ENCODE measurements at regions not wholly inside any gene's neighbourhood (a gene's known extent, or its start where the extent isn't known, plus 50 kb on each side); places are given as distances from the start of the nearest gene placed in this dataset.
"Not testable (repeated sequence)": the region's sequence is repeated elsewhere in the genome, so short reads cannot be mapped to it uniquely, and the experiment has no call there.

DNA sequence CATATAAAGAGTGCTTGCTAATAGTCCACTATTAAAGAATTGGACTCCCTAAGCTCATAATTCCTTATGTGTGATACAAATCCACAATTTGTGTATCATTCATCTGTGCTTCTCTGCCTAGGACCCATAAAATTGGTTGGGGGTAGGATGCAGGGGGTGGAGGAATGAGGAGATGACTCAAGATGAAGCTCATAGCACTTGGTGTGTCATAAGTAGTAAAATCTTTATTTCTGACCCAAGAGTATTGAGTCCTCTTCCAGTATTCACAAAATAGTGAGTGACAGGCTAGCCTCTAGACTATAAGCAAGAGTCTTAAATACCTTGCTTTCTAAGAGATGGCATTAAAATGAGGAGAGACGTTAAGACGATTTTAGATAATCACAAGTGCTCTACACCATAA lies 390.9 kb upstream of the CDH19 start:
- no peak for DNase-seq

DNA sequence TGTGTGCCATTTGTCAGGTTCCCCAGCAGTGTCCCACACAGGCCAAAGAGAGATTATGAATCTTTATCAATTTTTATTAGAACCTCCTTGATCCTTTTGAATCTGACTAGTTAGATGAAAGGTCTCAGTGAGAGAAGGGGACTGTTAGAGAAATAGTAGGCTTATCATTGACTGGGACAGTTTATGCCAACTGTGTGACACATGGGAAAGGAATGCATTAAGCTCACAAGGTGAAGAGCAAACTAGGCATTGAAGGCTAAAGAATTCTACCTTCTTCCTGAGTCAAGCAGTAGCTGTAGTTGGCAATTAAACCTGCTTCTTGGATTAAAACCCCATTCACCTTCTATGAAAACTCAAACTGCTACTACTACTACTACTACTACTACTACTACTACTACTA lies 389.6 kb upstream of the CDH19 start:
- no peak for DNase-seq

DNA sequence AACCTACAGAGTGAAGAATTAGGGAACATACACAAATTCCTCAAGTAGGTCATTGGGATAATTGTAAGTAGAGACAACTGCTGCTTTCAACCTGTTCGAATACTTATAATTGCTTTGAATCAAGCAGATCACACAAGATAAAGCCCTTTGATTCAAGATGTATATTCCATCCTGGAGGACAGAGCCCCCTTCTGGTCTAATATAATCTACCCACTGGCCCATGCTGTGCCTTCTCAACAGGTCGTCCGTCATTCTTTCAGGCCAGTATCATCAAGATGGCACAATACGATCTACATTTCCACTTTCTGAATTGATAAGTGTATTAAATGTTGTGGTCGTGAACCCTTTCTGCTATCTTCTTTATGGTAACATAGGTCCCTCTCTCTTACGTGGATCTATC lies 387.0 kb upstream of the CDH19 start:
- no peak for DNase-seq

DNA sequence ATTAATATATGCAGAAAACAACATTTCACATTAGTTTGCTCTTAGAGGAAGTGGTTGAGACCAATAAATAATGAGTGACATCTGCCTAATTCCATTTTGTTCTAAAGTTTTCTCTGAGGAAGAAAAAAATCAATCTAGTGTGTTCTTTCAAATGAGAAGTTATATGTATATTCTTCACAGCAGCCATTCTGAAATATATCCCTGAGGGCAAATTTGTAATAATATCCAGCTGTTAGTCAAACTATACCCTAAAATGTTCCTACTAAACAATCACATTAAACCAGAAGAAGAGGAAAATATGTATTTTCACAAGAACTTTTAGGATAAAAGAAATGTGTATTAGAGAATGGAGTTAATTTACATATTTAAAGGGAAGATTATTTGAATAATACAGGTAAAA lies 375.1 kb upstream of the CDH19 start:
- DNase-seq: no peak

DNA sequence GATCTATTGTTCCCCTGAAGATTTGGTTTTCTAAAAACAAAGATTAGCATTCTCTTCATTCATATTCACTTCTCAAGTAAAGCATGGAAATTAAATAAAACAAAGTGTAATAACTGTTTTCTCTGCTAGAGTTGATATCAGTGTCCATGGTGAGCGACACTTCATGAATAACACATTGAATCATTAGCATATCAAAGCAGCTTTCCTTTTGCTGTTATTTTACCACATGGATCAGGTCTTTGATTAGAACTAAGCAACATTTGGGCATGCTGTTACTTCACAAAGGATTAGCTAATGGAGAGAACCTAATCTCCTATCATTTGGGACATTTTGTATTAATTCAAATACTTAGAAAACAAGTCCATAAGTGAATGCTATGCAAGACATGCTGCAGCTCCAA lies 368.8 kb upstream of the CDH19 start:
- no peak for DNase-seq

DNA sequence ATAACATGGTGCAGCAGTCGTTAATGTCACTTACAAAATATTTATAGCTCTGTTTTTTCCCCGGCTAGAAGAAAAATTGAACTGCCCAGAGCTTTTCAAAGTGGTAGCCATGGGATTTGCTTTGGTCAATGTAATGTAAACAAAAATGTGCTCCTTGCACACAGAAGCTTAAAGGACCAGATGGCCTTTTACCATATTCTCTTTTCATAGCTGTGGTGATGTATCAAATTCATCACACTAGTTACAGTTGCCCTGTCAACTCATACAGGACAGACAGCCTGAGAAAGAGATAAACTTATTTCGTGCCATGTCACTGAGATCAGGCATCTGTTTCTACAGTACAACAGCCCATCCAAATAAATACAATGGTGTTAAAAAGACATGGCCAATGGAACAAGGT lies 368.1 kb upstream of the CDH19 start:
- no peak for DNase-seq

DNA sequence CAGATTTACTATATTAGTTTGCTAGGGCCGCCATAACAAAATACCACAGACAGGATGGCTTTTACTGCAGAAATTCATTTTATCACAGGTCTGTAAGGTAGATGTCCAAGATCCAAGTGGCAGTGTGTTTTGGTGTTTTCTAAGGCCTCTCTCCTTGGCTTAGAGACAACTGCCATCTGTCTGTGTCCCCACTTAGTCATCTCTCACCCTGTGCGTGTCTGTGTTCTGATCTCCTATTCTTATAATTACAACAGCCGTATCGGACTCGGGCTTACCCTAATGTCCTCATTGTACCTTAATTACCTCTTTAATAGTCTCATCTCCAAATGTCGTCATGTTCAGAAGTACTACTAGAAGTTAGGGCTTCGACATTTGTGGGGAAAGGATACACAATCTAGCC lies 362.3 kb upstream of the CDH19 start:
- DNase-seq: no peak

DNA sequence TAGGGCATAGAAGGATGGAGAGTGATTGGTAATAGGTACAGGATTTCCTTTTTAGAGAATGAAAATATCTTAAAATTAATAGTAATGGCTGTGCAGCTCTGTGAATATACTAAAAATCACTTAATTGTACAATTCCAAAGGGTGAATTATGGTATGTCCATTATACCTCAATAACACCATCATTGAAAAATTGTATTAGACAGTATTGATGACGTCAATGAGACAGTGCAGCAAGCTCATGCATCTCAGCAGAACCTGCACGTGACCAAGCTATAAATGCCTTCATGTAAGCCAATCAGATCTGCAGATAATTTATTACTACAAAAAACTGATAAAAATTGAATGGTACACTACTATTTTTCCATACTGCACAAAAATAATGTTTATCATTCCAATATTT lies 354.4 kb upstream of the CDH19 start:
- DNase-seq: no peak

DNA sequence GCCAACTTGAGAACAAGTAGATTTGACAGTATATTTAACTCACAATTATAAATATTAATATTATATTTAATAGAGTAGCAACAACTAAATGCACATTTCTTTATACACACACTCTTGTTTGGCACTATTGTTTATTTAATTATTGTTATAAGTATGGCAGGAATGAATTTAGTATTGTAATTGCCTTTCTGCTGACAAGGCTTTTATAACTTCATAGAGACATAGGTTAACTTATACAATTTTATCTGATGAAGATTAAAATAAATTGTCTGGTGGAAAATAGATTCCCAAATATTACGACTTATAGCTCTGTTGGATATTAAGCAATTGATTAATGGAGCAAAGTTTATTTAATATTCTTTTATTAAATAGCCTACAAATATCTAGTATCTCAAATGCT lies 347.9 kb upstream of the CDH19 start:
- DNase-seq: no peak

DNA sequence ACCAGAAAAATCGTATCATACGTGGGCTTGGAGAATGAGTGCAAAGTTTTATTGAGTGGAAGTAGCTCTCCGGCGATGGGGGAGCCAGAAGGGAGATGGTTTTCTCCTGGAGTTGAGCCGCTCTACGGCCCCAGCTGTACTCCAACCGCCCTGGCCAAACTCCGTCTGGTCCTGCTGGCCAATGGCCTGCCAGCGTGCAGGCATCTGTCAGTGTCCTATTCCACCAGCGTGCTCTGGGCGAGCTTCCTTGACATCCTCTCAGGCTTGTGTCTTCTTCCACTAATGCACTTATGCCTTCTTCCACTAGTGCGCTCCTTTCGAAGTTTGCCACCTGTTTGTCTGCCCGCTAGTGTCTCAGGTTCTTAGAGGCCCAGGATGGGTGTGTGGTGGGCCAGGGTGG lies 345.5 kb upstream of the CDH19 start:
- DNase-seq: no peak

DNA sequence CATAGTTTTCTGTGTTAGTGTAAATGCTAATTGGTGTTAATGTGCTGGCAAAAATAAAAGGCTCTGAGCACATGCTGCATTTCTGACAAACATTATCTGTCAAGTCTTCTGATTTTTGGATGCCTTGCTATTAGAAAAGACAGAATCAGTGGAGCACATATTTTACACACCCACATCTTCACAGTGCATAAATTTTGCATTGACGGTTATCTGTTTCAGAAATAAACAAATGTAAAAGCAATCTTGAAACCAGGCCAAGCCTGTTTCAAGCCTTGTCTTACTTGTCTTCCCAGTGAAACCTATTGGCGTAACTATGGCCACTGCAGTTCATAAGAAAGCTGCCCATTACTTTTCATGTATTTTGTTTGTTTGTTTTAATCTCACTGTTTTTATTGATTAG lies 333.7 kb upstream of the CDH19 start:
- no peak for DNase-seq

DNA sequence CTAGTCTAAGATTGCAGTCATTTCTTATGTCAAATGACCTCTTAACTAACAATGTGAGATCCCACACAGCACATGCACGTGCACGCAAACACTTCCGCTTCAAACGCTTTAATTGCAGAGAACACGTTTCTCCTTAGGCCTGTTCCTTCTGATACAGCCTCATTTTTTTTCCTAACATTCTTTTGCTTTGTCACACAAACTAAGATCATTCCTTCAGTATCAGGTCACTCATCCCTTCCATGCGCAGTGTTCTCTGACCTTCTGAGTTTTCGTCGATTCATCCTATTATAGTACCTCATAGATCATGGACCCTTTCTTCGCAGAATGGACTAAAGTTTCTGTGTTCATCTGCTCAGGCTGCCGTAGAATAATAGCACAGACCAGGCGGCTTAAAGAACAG lies 327.1 kb upstream of the CDH19 start:
- DNase-seq: no peak

DNA sequence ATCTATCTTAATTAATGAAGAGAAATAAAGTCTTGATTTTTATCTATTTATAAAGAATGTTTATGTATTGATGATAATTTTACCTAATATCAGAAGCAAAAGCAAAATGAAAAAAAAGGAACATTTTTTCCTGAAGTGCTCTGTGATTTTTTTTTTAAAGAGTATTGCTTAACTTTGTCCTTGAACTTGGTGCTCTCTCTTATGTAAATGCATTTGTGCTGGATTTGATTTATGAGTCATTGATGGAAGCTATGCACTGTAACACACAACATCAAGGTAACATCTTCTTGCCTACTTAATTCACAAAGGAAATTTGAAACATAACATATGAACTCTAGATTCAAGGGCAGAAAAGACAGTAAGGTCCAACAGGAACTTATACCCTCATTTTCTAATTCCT lies 312.9 kb upstream of the CDH19 start:
- no peak for DNase-seq

DNA sequence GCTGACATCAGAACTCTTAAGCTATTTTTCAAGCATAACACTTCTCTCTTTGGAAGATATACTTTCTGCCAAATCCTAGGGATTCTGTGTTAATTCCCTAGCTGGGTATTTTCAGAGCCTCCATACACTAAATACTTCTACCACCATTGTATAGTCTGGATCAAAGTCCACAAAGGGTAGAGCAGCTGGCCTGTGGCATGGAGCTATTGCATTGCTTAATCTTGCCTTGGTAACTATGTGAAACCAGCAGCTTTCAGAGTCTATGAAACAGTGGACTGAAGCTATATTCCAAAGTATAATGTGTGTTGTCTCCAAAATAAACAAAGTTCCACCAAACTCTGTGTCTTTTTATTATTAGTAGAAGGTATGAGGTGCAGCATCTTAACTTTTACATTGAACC lies 296.9 kb upstream of the CDH19 start:
- DNase-seq: no peak

DNA sequence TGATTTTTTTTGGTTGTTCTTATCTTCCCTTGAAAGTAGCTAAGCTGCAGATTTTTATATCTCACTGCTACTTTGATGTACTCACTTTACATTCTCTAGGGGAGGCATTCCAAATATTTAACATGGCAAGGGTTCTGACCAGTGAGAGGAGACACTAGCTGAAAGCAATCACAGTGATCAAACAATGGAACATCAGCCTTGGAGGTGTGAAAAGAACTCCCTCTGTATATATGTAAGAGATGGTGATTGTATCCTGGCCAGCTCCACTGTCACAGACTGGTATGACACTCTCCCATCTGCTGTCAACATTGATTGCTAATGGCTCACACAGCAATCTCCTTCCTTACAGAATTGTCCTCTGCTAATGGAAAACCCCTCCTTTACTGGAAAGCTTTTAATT lies 291.7 kb upstream of the CDH19 start:
- DNase-seq: no peak

DNA sequence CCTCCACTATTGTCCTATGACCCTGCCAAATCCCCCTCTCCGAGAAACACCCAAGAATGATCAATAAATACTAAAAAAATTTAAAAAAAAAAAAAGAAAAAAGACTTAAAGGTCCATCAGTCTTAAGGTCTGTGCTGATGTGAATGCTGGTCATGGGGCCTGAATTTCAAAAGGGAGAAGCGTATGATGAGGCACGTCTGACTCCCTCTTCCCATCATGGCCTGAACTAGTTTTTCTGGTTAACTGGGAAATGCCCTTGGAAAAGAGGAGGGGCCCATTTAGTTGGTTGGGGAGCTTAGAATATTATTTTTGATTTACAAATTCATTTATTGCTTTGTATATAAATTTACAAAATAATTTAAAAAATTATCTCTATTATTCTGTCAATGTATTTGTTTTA lies 291.0 kb upstream of the CDH19 start:
- no peak for DNase-seq

DNA sequence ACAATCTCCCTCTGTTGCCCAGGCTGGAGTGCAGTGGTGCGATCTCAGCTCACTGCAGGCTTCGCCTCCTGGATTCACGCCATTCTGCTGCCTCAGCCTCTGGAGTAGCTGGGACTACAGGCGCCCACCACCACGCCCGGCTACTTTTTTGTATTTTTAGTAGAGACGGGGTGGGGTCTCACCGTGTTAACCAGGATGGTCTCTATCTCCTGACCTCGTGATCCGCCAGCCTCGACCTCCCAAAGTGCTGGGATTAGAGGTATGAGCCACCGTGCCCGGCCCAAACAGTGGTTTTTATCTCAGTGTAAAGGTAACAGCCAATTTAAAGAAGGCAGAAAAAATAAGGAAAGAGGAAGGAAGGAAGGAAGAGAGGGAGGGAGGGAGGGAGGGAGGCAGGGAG lies 288.5 kb upstream of the CDH19 start:
- not testable (repeated sequence) for DNase-seq

DNA sequence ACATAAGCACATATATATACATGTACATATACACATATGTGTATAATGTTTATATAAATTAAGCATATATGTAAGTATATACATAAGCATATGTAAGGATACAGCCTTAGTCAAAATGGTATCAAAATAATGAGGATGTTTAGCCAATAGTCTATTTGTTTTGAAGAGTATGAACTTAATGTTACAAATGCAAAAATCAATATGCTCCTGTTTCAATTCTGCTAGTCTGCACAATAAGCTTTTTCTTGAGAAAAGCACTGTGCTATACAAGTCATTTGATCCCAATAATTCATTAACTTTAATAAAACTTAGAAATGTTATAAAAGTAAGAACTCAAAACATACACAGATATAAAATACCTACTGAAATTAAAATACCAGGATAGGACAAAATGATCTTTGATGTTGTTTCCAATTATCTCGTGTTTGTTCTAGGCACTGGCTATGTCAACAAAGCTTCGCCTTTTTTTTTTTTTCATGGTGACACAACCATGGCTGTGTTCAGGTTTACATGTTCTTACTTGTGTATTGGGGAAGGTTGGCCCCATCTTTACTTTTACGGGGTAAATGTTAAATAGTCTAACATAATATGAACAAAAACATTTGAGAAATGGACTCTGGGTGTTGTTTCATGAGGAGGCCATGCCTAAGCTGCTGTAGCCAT lies 271.1 kb upstream of the CDH19 start:
- DNase-seq: no peak

DNA sequence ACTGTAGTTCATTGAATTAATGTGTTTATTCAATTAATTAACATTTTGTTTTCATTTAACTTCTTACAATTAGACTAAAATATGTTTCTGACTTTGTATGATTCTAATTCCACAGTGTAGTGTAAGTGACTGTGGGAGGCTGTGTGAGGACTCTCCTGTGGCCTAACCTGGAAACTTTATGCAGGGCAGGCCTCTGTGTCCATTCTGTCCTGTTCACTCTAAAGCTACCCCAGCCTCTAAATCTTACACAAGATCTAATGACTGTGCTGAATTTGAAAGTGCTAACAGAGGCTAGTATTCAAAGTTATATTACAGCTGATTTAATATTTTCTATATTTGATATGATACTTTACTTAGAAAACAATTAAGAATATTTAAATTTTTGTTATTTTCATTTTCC lies 270.5 kb upstream of the CDH19 start:
- no peak for DNase-seq

DNA sequence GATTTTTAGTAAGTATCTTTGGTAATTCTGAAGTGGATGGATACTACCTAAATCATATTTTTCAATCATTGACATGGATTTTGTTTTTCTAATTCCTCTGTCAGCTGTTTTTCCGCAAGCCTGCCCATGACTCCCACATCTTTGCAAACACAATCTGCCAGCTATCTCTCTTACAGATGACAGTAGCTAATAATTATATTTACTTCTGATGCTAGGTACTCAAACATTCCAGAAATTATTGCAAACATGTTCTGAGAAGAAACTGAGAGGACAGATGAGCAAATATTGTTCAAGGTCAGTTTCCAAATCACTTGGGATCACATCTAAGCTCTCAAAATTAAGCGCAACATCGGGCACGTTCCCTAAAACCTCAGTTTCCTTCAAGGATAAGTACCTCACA lies 270.0 kb upstream of the CDH19 start:
- DNase-seq: no peak

DNA sequence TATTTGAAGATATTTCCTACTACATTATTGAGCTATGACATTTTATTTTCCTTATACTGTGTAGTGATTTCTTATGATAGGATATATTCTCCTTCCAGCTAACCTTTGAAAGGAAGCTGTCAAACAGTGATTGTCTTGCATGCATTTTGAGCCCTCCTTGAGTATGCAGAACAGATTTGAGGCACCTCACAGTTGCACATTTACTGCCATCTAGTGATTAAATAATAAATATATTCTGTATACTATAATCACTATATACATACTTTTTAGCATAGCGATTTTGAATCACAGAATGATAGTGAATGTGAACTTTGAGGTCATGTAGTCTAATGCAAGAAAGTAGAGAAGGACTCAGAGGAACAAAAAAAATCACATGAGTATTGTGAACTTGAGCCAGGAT lies 268.4 kb upstream of the CDH19 start:
- DNase-seq: no peak

DNA sequence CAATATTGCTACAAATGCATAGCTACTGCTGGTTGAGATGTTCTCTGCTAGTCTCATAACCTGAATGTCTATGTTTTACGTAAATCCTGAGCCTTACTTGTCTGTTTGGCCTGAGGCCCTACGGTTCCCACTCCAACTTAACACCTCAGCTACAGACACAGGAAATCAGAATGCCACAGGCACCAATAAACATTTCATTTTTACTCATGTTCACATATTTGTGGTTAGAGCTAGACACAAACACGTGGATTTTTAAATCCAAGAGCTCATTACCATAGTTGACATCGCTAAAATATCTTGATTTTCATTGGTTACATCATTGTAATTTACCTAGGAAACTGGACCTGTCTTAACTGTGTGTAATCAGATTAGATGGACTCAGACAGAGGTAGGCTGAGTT lies 263.8 kb upstream of the CDH19 start:
- no peak for DNase-seq

DNA sequence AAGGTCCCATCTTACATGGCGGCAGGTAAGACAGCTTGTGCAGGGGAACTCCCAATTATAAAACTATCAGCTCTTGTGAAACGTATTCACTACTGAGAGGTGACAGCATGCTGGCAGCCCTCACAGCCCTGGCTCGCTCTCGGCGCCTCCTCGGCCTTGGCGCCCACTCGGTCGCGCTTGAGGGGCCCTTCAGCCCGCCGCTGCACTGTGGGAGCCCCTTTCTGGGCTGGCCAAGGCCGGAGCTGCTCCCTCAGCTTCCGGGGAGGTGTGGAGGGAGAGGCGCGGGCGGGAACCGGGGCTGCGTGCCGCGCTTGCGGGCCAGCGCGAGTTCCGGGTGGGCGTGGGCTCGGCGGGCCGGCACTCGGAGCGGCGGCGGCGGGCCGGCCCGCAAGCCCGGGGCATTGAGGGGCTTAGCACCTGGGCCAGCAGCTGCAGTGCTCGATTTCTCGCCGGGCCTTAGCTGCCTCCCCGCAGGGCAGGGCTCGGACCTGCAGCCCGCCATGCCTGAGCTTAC lies 262.6 kb upstream of the CDH19 start:
- not testable (repeated sequence) for DNase-seq

DNA sequence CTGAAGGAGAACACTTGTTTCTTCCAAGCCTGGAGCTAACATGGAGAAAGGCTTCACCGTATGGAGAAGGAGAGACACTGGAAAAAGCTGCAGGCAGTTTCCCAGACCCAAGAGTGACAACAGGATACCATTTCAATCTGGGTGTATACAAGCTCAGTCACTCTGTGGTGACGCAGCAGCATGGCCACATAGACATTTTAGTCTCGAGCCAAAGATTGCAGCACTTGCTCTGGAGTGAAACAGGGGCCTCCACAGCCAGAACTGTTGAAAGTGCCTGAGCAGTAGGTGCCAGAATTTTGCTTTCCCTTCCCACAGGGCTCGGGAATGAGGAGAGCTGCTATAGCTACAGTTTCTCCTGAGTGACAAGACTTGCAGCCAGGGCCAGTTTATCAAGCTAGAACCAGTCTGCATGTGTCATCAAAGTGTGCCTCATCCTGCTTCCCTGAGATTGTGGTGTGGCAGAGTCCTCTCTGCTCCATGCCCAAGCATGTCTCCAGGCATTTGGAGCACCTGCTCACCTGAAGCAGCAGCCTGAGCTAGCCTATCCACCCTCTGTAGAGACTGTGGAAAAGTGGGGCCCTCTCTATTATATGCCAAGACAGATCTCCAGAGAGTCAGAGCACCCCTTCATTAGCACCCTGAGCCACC lies 234.6 kb upstream of the CDH19 start:
- no peak for DNase-seq

DNA sequence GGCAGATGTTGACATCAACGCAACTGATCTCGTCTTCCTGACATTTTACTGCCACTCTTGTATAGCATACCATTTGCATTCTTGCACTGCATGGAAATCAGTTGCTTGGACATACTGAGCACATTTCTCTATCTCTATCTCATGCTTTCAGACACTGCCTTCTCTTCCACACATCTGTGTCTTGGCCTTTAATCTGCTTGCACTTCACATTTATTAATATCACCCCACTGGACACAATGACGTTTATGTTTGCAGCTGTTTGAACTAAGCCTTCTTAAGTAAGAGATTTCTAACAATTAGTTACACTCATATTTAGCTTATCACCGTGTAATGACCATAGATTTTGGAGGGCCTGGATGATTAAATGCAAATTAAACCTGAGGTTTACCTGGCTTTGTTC lies 229.8 kb upstream of the CDH19 start:
- no peak for DNase-seq

All from stimulated activated CD4-positive, alpha-beta T cell treated with anti-CD3 and anti-CD28 coated beads, Interleukin-1b, Interleukin-23, amount 100 ng/mL, for 48 hours (primary cell).